Putamen (tissue), 1 donor: ENCODE measurements at regions not wholly inside any gene's neighbourhood (a gene's known extent, or its start where the extent isn't known, plus 50 kb on each side); places are given as distances from the start of the nearest gene placed in this dataset.

ENCODE experiments used
- DNase-seq: peaks from one replicate; pipeline ENCODE4 v3.0.0-alpha.2; 2016; ENCODE audit warnings: low spot score

DNA sequence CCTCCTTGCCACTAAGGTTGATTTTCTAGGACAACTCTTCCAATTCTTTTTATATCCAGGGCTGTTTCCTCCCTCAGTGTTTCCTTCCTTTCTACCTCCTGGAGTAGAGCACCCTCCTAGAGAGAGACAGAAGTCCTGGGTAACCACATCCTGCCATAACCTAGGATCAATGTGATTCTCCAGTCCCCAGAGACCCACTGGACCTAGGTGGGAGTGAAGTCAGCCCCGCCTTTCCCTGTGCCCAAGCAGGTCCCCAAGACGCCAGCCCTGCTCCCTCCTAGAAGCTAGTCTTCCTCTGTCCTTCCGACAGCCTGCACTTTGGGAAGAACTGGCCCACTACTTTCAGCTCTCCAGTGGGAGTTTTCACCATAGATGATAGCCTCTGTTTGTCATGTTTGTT is 166.8 kb upstream of the PLEKHG7 start:
- no peak for DNase-seq

DNA sequence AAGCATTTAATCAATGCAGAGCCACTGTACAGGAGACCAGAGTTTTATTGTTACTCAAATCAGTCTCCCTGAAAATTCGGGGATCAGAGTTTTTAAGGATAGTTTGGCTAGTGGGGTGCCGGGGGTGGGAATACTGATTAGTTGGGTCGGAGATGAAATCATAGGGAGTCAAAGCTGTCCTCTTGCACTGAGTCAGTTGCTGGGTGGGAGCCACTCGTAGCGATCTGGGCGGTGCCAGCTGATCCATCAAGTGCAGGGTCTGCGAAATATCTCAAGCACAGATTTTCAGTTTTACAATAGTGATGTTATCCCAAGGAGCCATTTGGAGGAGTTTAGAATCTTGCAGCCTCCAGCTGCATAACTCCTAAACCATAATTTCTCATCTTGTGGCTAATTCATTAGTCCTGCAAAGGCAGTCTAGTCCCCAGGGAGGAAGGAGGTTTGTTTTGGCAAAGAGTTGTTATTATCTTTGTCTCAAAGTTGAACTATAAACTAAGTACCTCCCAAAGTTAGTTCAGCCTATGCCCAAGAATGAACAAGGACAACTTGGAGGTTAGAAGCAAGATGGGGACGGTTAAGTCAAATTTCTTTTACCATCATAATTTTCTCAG is 169.4 kb upstream of the PLEKHG7 start:
- no peak for DNase-seq

GRCh38 chr12:92530706-92531105 is 172.1 kb upstream of the PLEKHG7 start:
- no peak for DNase-seq

DNA sequence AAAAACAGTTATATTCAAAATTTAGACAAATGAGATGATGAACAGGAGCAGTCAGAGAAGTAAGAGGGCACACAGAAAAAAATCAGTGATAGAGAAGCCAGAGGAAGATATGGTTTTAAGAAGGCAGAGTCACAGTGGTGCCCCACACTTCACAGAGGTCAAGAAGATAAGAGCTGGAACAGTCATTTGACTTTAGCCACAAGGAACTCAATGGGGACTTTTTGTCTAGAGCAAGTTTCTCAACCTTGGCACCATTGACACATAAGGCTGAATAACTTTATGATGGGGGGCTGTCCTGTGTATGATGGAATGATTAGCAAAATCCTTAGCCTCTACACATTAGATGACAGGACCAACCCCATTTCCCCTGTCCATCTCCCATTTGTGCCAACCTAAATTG is 172.8 kb upstream of the PLEKHG7 start:
- no peak for DNase-seq

- DNase-seq, result no peak
Measured at GRCh38 chr12:92528586-92528985, 174.2 kb upstream of the PLEKHG7 start.

DNA sequence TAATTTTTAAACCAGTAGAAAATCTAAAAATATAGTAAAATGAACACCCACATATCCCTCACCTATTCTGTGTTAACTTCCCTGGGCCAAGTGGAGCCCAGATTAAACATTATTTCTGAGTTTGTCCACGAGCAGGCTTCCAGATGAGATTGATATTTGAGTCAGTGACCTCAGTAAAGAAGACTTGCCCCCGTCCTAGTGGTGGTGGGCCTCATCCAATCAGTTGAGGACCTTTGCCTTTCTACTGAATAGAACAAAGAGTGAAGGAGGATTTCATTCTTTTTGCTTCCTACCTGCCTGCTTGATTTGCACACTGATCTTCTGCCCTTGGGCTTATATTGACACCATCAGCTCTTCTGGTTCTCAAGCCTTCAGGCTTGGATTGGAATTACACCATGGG is 174.7 kb upstream of the PLEKHG7 start:
- DNase-seq, result no peak

- no peak for DNase-seq
Measured at GRCh38 chr12:92524489-92524888, 178.3 kb upstream of the PLEKHG7 start.

- no peak for DNase-seq
Measured at GRCh38 chr12:92520511-92520910, 182.3 kb upstream of the PLEKHG7 start.

DNA sequence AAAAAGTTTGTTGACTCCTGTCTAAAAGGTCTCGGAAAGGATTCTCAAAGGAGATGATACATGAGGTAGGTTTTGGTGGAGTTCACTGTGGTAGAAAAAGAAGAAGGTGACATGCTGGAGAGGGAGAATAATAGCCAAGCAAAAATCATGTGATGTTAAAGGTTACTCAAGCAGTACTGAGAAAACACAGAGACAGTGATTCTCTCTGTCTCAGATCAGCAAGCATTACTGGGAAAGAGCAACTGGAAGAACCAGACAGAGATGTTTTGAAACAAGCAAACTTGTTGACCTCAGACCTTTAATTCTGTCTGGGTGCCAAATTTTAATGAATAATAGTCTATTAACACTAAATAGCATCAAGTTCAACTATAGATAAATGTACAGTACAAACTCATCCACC is 183.5 kb upstream of the PLEKHG7 start:
- DNase-seq, result no peak

GRCh38 chr12:92518071-92518470 is 184.7 kb upstream of the PLEKHG7 start:
- no peak for DNase-seq

DNA sequence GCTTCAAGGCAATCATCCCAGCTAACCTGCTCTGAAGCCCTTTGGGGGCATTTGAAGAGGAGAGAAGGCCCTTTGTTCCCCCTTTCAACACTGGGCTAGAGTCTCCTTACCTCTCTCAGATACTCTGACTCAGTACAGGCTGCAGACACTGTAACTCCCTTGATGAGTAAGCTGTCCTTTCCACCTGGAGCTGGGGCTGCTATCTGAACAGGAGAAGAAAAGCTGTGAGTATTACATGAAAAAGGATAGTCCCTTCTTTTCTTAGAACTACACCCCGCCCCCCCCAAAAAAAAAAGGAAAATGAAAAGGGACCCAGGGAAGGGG is 186.6 kb upstream of the PLEKHG7 start:
- no peak for DNase-seq

- DNase-seq, result no peak
Measured at GRCh38 chr12:92513231-92513730, 189.5 kb upstream of the PLEKHG7 start.

GRCh38 chr12:92511786-92512185 is 191.0 kb upstream of the PLEKHG7 start:
- no peak for DNase-seq

DNA sequence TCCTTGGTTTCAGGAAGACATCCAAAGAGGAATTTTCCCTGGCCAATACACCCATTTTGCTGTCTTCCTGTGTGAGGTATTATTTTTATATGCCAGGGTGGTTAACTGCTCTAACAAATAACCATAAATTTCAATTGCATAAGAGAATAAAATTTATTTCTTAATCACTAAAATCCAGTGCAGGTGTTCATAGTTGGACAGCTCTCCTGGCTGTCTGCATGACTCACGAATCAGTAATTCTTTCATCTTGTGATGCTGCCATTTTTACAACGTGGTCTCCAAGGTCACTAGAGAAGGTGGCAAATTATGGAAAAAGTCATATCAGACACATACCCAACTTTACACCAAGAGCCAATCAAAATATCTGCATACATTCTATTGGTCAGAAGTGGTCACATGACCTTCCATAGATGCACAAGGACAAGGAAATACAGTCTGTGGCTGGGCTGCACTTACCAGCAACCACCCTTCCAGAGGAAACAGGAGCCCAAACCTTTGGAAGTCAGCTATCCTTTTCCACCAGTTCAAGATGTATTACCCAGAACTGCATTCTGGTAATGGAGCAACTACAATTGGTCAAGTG is 193.5 kb upstream of the PLEKHG7 start:
- no peak for DNase-seq

- DNase-seq, result no peak
Measured at GRCh38 chr12:92506891-92507290, 195.9 kb upstream of the PLEKHG7 start.

GRCh38 chr12:92506460-92506859 is 196.3 kb upstream of the PLEKHG7 start:
- no peak for DNase-seq

- peak; percentile 54 for DNase-seq
Measured at GRCh38 chr12:92505254-92506231, 197.2 kb upstream of the PLEKHG7 start.

DNA sequence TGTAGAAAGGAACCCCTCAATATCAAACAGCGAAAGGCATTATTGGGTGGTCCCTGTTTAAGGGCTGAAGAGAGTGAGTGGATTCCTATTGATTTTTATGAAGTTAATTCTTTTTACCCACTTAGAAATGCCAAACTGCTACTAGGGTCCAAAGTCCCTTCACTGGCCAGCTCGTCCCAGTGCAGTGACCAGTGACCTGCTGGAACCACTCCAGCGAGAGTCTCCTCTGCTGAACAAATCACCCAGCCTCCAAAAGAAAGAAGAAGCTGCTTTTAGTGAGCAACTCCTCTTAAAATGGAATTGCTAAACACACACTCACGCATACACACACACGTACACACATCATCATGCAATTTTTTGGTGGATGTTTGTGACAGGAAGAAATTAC is 198.2 kb upstream of the PLEKHG7 start:
- DNase-seq, result no peak

DNA sequence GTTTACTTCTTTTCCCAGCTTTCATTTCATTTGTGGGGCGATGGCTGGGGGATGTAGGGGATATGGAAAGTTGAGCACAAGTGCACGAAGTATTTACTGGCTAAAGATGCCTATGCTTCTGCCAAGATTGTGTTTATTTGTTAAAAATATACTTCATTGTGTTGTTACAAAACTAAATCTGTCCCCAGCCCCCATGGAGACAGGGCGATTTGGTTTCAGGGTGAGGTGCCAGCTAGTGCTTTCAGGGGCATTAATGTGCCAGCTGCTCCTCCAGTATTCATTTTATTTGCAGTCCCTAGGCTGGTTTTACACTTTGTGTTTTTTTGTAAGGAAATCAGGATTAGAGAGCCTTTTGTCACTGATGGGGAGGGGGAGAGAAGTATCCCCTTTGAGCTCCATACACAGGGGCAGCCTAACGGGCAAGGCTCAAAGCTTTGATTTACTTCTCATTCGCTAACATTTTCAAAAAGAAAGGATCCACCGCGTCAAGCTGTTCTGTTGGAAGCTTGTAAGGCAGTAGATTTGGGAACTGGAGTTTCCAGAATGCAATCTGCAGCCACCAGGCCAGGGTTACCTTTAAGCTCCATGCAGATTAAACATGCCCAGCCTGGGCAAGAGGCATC is 198.7 kb upstream of the PLEKHG7 start:
- no peak for DNase-seq

GRCh38 chr12:92503029-92503931 is 199.5 kb upstream of the PLEKHG7 start:
- no peak for DNase-seq

DNA sequence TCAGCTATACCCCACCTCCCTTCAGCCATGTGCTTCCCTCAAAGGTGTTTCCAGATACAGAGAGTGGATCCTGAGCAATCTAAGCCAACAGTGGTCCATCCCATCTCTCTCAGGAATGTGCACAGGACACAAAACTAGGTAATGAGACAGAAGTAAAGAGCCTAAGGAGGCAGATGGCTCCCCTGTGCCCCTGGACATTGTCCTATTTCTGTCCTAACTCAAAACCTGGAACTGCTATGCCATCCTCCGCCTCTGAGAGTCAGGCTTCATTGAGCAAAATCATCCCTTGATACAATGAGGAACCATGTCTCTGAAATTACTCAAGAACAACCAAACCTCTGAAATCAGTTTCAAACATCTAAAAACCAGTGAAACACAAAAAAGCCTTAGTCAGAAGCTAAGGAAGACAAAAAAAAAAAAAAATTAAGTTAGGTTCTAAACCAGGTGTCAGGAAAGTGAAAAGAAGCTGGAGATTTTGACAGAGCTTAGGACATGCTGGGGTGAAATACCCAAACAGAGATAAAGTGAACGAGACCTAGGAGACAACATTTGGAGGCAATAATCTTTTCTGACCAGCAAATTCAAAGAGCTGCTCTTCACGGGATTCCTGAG is 200.3 kb upstream of the PLEKHG7 start:
- DNase-seq, result no peak
